ENCODE measurements at regions not wholly inside any gene's neighbourhood (a gene's known extent, or its start where the extent isn't known, plus 50 kb on each side); places are given as distances from the start of the nearest gene placed in this dataset.

DNA sequence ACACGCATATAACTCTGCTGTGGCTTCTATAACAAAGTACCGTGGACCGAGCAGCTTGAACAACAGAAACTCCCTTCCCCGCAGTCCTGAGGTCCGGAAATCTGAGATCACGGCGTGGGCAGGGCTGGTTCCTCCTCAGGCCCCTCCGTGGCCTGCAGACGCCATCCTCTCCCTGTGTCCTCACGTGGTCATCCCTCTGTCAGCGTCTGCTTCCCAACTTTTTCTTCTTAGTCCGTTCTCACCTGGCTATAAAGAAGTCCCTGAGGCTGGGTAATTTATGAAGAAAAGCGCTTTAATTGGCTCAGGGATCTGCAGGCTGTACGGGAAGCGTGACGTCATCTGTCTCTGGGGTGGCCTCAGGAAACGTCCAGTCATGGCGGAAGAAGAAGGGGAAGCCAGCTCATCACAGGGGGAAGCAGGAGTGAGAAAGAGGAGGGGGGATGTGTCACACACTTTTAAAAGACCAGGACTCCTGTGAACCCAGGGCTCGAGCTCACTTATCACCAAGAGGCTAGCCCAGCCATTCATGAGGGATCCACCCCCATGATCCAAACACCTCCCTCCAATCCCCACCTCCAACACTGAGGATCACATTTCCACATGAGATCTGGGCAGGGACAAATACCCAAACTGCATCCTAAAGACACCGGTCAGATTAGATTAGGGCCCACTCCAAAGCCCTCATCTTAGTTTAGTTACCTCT, 91.2 kb upstream of the INSIG1 start:
- Histone ChIP-seq H3K4me3 (ENCODE audit: insufficient read length, low read depth) (no peak overlapping the region), H3K4me1 (ENCODE audit: insufficient read depth, insufficient read length) (peaks cover 3% of the 10 kb centered on the region), H3K9ac (ENCODE audit: insufficient read length, low read depth) (no peak overlapping the region)

DNA sequence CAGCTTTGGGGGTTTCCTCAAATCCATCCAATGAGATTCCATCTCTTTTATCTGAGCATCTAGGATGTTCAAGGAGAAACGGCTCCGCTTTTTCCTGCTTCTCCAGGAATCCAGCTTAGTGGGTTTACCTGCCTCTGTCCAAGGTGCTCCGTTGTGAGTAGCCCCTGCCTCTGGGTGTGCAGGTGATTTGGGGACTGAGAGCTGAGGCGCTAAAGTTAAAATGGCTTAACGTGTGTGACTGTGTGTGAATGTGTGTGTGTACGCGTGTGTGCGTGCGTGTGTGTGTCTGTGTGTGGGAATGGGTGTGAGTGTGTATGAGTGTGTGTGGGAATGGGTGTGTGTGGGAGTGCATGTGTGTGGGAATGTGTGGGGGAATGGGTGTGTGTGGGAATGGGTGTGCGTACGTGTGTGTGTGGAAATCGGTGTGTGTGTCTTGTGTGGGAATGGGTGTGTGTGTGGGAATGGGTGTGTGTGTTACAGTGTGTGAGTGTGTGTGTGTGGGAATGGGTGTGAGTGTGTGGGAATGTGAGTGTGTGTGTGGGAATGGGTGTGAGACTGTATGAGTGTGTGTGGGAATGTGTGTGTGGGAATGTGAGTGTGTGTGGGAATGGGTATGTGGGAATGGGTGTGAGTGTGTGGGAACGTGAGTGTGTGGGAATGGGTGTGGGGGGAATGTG, 90.2 kb upstream of the INSIG1 start:
- H3K9ac ChIP-seq (ENCODE audit: insufficient read length, low read depth), result no peak overlapping the region
- no peak for DNase-seq (ENCODE audit: low read depth, low spot score)
- no peaks in the 10 kb centered on the region for H3K27me3 ChIP-seq (ENCODE audit: insufficient read depth, insufficient read length)
- H3K4me3 ChIP-seq (ENCODE audit: insufficient read length, low read depth), result no peak overlapping the region
- H3K36me3 ChIP-seq (ENCODE audit: insufficient read depth, insufficient read length, low read length), result no peaks in the 10 kb centered on the region
- H3K4me1 ChIP-seq (ENCODE audit: insufficient read depth, insufficient read length), result peaks cover 3% of the 10 kb centered on the region
- H3K9me3 ChIP-seq (ENCODE audit: insufficient read depth, low read length), result peaks cover 11% of the 10 kb centered on the region; the same call in 1 of the 2 replicates
- TF ChIP-seq ZNF274 (IDR thresholded peaks at IDR 0.05; ENCODE audit: low read depth, low read length), result no peak
- no peak for TF ChIP-seq SUZ12 (IDR thresholded peaks at IDR 0.05; ENCODE audit: extremely low read depth, insufficient read depth, insufficient read length)
- TF ChIP-seq YY1 (IDR thresholded peaks at IDR 0.05; ENCODE audit: insufficient read depth, insufficient read length), result no peak

More for the DNA sequence above, 91.2 kb upstream of the INSIG1 start:
- Histone ChIP-seq H3K9me3 (ENCODE audit: insufficient read depth, low read length) (peaks cover 11% of the 10 kb centered on the region; the same call in 1 of the 2 replicates), H3K36me3 (ENCODE audit: insufficient read depth, insufficient read length, low read length) (no peaks in the 10 kb centered on the region), H3K27me3 (ENCODE audit: insufficient read depth, insufficient read length) (no peaks in the 10 kb centered on the region)
- TF ChIP-seq YY1 (IDR thresholded peaks at IDR 0.05; ENCODE audit: insufficient read depth, insufficient read length) (no peak), ZNF274 (IDR thresholded peaks at IDR 0.05; ENCODE audit: low read depth, low read length) (no peak), SUZ12 (IDR thresholded peaks at IDR 0.05; ENCODE audit: extremely low read depth, insufficient read depth, insufficient read length) (no peak)
- no peak for DNase-seq (ENCODE audit: low read depth, low spot score)

GRCh38 chr7:155208681-155209477, 88.8 kb upstream of the INSIG1 start:
- no peaks in the 10 kb centered on the region for H3K36me3 ChIP-seq (ENCODE audit: insufficient read depth, insufficient read length, low read length)
- H3K9me3 ChIP-seq (ENCODE audit: insufficient read depth, low read length), result peaks cover 11% of the 10 kb centered on the region; the same call in 1 of the 2 replicates
- DNase-seq (ENCODE audit: low read depth, low spot score), result no peak
- peaks cover 4% of the 10 kb centered on the region for H3K4me1 ChIP-seq (ENCODE audit: insufficient read depth, insufficient read length)
- H3K27me3 ChIP-seq (ENCODE audit: insufficient read depth, insufficient read length), result no peaks in the 10 kb centered on the region
- no peak overlapping the region for H3K9ac ChIP-seq (ENCODE audit: insufficient read length, low read depth)
- TF ChIP-seq SUZ12 (IDR thresholded peaks at IDR 0.05; ENCODE audit: extremely low read depth, insufficient read depth, insufficient read length) (no peak), YY1 (IDR thresholded peaks at IDR 0.05; ENCODE audit: insufficient read depth, insufficient read length) (no peak), ZNF274 (IDR thresholded peaks at IDR 0.05; ENCODE audit: low read depth, low read length) (no peak)
- H3K4me3 ChIP-seq (ENCODE audit: insufficient read length, low read depth), result no peak overlapping the region

DNA sequence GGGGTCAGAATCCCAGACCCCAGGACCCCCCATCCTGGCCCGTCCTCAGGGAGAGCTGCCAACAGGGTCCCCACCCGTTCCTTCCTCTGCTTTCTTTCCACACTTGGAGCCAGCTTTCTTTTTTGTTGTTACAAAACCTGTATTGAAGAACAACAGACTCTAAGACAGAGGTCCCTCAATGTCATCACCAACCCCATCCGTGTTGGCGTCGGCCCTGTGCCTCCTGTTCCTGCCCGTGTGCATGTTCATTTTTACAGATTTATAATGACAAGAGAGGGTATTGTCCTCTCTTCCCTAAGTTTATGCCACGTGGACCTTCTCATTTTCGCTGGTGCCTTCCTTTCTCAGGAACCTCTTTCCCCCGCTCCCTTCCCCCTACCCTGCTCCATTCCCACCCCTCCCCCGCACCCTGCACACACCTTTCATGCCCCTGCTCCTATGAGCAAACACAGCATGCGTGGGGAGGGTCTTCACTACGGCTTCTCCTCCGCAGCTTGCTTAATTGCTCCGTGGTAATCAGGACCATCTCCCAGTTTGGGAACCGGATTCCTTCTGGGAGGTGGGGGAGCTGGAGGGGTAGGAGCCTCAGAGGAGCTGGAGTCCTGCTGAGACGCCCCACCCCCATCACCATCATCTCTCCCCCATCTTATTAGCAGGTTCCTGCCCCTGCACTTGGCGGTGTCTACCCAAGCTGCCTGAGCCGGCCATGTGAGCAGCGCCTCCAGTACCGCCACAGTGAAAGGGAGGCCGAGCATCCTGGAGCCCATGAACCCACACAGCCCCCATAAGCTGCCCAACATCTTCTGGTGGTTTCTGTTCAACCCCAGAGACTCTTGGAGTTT, 88.0 kb upstream of the INSIG1 start:
- no peak overlapping the region for H3K9ac ChIP-seq (ENCODE audit: insufficient read length, low read depth)
- peaks cover 4% of the 10 kb centered on the region for H3K4me1 ChIP-seq (ENCODE audit: insufficient read depth, insufficient read length)
- TF ChIP-seq YY1 (IDR thresholded peaks at IDR 0.05; ENCODE audit: insufficient read depth, insufficient read length) (no peak), SUZ12 (IDR thresholded peaks at IDR 0.05; ENCODE audit: extremely low read depth, insufficient read depth, insufficient read length) (no peak), ZNF274 (IDR thresholded peaks at IDR 0.05; ENCODE audit: low read depth, low read length) (no peak)
- peaks cover 11% of the 10 kb centered on the region; the same call in 1 of the 2 replicates for H3K9me3 ChIP-seq (ENCODE audit: insufficient read depth, low read length)
- H3K4me3 ChIP-seq (ENCODE audit: insufficient read length, low read depth), result no peak overlapping the region
- DNase-seq (ENCODE audit: low read depth, low spot score), result no peak
- H3K36me3 ChIP-seq (ENCODE audit: insufficient read depth, insufficient read length, low read length), result no peaks in the 10 kb centered on the region
- no peaks in the 10 kb centered on the region for H3K27me3 ChIP-seq (ENCODE audit: insufficient read depth, insufficient read length)

GRCh38 chr7:155210356-155210755, 87.3 kb upstream of the INSIG1 start:
- no peak for TF ChIP-seq ZNF274 (IDR thresholded peaks at IDR 0.05; ENCODE audit: low read depth, low read length)
- TF ChIP-seq YY1 (IDR thresholded peaks at IDR 0.05; ENCODE audit: insufficient read depth, insufficient read length), result no peak
- H3K9ac ChIP-seq (ENCODE audit: insufficient read length, low read depth), result no peak overlapping the region
- H3K36me3 ChIP-seq (ENCODE audit: insufficient read depth, insufficient read length, low read length), result no peaks in the 10 kb centered on the region
- 0 out of 2 replicates have a peak, but pooled peaks cover 7% of the 10 kb centered on the region for H3K9me3 ChIP-seq (ENCODE audit: insufficient read depth, low read length)
- peaks cover 2% of the 10 kb centered on the region for H3K4me1 ChIP-seq (ENCODE audit: insufficient read depth, insufficient read length)
- no peaks in the 10 kb centered on the region for H3K27me3 ChIP-seq (ENCODE audit: insufficient read depth, insufficient read length)
- no peak for DNase-seq (ENCODE audit: low read depth, low spot score)
- H3K4me3 ChIP-seq (ENCODE audit: insufficient read length, low read depth), result no peak overlapping the region

- H3K9ac ChIP-seq (ENCODE audit: insufficient read length, low read depth), result no peak overlapping the region
- H3K4me1 ChIP-seq (ENCODE audit: insufficient read depth, insufficient read length), result peaks cover 2% of the 10 kb centered on the region
- TF ChIP-seq YY1 (IDR thresholded peaks at IDR 0.05; ENCODE audit: insufficient read depth, insufficient read length) (no peak), ZNF274 (IDR thresholded peaks at IDR 0.05; ENCODE audit: low read depth, low read length) (no peak), SUZ12 (IDR thresholded peaks at IDR 0.05; ENCODE audit: extremely low read depth, insufficient read depth, insufficient read length) (no peak)
- no peaks in the 10 kb centered on the region for H3K36me3 ChIP-seq (ENCODE audit: insufficient read depth, insufficient read length, low read length)
- H3K27me3 ChIP-seq (ENCODE audit: insufficient read depth, insufficient read length), result no peaks in the 10 kb centered on the region
- no peak for DNase-seq (ENCODE audit: low read depth, low spot score)
- 0 out of 2 replicates have a peak, but pooled peaks cover 2% of the 10 kb centered on the region for H3K9me3 ChIP-seq (ENCODE audit: insufficient read depth, low read length)
- H3K4me3 ChIP-seq (ENCODE audit: insufficient read length, low read depth), result no peak overlapping the region
Measured at GRCh38 chr7:155211173-155211572, 86.5 kb upstream of the INSIG1 start.
